Colonic mucosa (tissue), 4 donors: ENCODE measurements at regions not wholly inside any gene's neighbourhood (a gene's known extent, or its start where the extent isn't known, plus 50 kb on each side); places are given as distances from the start of the nearest gene placed in this dataset.

Experiments used
- DNase-seq: peaks from one replicate; pipeline ENCODE4 v3.0.0-alpha.2; 2020
- H3K27ac ChIP-seq: fragments of 200-600 bp; one replicate; pipeline ENCODE4 v1.8.0; 2021
- H3K27me3 ChIP-seq: fragments of 200-600 bp; one replicate; pipeline ENCODE4 v1.8.0; 2021
- H3K36me3 ChIP-seq: fragments of 200-600 bp; one replicate; pipeline ENCODE4 v1.8.0; 2021
- H3K4me1 ChIP-seq: fragments of 200-600 bp; one replicate; pipeline ENCODE4 v1.8.0; 2021; ENCODE audit warnings: mild to moderate bottlenecking
- H3K4me3 ChIP-seq: fragments of 200-600 bp; one replicate; pipeline ENCODE4 v1.8.0; 2021
- H3K9ac ChIP-seq, 2 donors: one replicate each; pipeline ENCODE4 v1.7.0; 2013; ENCODE audit warnings: control low read depth in 2 of 2, low read depth in 2 of 2, low read length in 2 of 2
- H3K9me3 ChIP-seq: fragments of 200-600 bp; one replicate; pipeline ENCODE4 v1.8.0; 2021
- intact Hi-C: fragments of 100-400 bp; cut with DNase I; formaldehyde crosslinking; loops from one replicate; pipeline ENCODE4 v1.14.1; 2022
- TF ChIP-seq, protein P1 (sequence below): fragments of 200-600 bp; IDR thresholded peaks from one replicate; pipeline ENCODE4 v1.8.0; 2022; ENCODE audit warnings: antibody characterized with exemption, mild to moderate bottlenecking
- donor health status: healthy.
- donor health status: DM: no; HTN: no; CAD: no.
- donor health status: DM: no; HTN: no; CAD: no.

- TF ChIP-seq, protein P1, sequence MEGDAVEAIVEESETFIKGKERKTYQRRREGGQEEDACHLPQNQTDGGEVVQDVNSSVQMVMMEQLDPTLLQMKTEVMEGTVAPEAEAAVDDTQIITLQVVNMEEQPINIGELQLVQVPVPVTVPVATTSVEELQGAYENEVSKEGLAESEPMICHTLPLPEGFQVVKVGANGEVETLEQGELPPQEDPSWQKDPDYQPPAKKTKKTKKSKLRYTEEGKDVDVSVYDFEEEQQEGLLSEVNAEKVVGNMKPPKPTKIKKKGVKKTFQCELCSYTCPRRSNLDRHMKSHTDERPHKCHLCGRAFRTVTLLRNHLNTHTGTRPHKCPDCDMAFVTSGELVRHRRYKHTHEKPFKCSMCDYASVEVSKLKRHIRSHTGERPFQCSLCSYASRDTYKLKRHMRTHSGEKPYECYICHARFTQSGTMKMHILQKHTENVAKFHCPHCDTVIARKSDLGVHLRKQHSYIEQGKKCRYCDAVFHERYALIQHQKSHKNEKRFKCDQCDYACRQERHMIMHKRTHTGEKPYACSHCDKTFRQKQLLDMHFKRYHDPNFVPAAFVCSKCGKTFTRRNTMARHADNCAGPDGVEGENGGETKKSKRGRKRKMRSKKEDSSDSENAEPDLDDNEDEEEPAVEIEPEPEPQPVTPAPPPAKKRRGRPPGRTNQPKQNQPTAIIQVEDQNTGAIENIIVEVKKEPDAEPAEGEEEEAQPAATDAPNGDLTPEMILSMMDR = no peak
- Histone ChIP-seq H3K27ac (no peak overlapping the region), H3K9ac (no peak overlapping the region), H3K9me3 (no peaks in the 10 kb centered on the region), H3K27me3 (no peaks in the 10 kb centered on the region), H3K36me3 (no peaks in the 10 kb centered on the region), H3K4me3 (no peak overlapping the region), H3K4me1 (no peaks in the 10 kb centered on the region)
- no peak for DNase-seq
- intact Hi-C loops = no loop called here
Measured at GRCh38 chr15:67922106-67922675, 82.3 kb upstream of the RNU6-1 start.

DNA sequence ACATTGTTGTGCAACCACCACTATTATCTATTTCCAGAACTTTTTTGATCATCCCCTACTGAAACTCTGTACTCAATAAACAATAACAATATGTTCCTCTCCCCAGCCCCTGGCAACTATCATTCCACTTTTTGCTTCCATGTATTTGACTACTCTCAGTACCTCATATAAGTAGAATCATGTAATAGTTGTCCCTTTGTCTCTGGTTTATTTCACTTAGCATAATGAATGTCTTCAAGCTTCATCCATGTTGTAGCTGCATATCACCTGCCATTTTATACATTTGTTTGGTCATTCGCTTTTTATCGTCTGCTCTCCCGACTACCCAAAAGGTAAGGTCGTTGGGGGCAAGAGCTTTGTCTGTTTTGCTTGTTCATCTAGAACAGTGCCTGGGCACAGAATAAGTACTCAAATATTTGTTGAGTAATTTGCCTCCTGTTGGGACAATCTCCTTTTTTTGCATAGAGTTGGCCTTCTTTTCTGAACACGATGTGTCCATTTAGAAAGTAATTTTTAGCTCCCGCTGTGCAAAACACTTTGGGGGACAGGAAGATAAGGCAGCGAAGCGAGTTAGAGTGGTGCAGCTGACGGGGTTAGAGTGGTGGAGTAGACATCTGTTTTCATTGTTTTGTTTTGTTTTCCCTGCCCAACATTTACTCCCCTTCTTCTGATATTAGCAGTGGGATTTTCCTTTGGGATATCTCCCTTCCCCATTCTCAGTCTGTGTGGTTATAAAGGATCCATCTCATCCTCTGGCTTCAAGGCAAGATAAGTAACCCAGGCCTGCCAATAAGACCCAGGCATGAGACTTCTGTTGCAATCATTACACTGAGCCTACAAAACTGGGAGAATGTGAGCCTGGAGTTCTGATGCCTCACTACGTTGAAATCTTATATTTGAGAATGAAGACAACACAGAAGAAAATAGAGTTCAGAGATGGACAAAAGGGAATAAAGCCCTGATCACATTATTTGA lies 83.4 kb upstream of the RNU6-1 start:
- no peak overlapping the region for H3K9ac ChIP-seq
- H3K36me3 ChIP-seq = no peaks in the 10 kb centered on the region
- no peaks in the 10 kb centered on the region for H3K4me1 ChIP-seq
- H3K27ac ChIP-seq = no peak overlapping the region
- no peaks in the 10 kb centered on the region for H3K9me3 ChIP-seq
- intact Hi-C loops = no loop called here
- H3K4me3 ChIP-seq = no peak overlapping the region
- DNase-seq = no peak
- TF ChIP-seq, protein P1 = no peak
- H3K27me3 ChIP-seq = no peaks in the 10 kb centered on the region

GRCh38 chr15:67924359-67924974 lies 84.6 kb upstream of the RNU6-1 start:
- Histone ChIP-seq H3K4me3 (no peak overlapping the region), H3K9ac (no peak overlapping the region), H3K4me1 (no peaks in the 10 kb centered on the region), H3K9me3 (no peaks in the 10 kb centered on the region), H3K27me3 (no peaks in the 10 kb centered on the region), H3K36me3 (no peaks in the 10 kb centered on the region), H3K27ac (no peak overlapping the region)
- TF ChIP-seq, protein P1 = no peak
- intact Hi-C loops = no loop called here
- no peak for DNase-seq

GRCh38 chr15:67925182-67925581 lies 85.3 kb upstream of the RNU6-1 start:
- intact Hi-C loops = no loop called here
- no peaks in the 10 kb centered on the region for H3K4me1 ChIP-seq

GRCh38 chr15:67927501-67928168 lies 87.8 kb upstream of the RNU6-1 start:
- DNase-seq = no peak
- no peaks in the 10 kb centered on the region for H3K9me3 ChIP-seq
- H3K9ac ChIP-seq = no peak overlapping the region
- TF ChIP-seq, protein P1 = no peak
- no peak overlapping the region for H3K4me3 ChIP-seq
- H3K36me3 ChIP-seq = no peaks in the 10 kb centered on the region
- H3K27ac ChIP-seq = no peak overlapping the region
- H3K27me3 ChIP-seq = no peaks in the 10 kb centered on the region
- intact Hi-C loops = no loop called here
- H3K4me1 ChIP-seq = no peaks in the 10 kb centered on the region

More at GRCh38 chr15:67925182-67925581, 85.3 kb upstream of the RNU6-1 start:
- TF ChIP-seq, protein P1 = no peak
- no peak overlapping the region for H3K9ac ChIP-seq
- H3K27me3 ChIP-seq = no peaks in the 10 kb centered on the region
- no peak for DNase-seq
- H3K9me3 ChIP-seq = no peaks in the 10 kb centered on the region
- no peaks in the 10 kb centered on the region for H3K36me3 ChIP-seq
- H3K4me3 ChIP-seq = no peak overlapping the region
- no peak overlapping the region for H3K27ac ChIP-seq
